NK-92 treated with Interleukin-12 subunit alpha and Interleukin-12 subunit beta, amount 100 ng/mL, for 24 hours (cell line): ENCODE measurements at regions not wholly inside any gene's neighbourhood (a gene's known extent, or its start where the extent isn't known, plus 50 kb on each side); places are given as distances from the start of the nearest gene placed in this dataset.

Source experiments
- DNase-seq: peaks from one replicate; lab custom pipeline; 2025; lab: John Stamatoyannopoulos, UW

DNA sequence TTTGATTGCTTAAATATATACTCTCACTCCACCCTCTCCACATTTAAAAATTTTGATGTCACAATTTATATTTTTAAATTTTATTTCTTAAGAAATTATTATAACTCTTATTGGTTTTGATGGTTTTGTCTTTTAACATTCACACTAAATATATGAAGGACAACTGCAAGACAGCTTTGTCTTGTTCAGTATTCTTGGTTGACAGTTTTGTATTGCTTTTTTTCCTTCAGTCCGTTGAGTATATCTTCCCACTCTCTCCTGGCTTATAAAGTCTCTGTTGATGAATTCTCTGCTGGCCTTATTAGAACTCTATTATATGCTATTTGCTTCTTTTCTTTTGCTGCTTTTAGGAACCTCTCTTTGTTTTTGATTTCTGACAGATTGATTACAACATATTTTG lies 392.2 kb downstream of the C6orf118 start:
- DNase-seq: no peak

DNA sequence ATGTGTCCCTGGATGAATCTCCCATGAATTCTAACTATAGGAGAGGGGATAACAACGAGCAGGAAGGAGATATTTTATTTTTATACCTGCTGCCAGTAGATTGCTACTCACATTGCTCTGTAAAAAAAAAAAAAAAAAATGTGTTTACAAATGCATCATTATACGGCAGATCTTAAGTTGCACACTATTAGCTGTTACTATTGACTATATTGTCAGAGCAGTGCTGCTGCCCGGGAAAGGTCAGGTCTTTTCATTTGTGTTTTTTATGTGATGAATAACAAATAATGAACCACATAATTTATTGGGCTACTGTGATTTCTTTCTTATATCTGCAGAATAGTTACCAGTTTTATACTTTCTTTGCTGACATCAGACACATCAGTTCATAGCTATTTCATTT lies 393.3 kb downstream of the C6orf118 start:
- no peak for DNase-seq

DNA sequence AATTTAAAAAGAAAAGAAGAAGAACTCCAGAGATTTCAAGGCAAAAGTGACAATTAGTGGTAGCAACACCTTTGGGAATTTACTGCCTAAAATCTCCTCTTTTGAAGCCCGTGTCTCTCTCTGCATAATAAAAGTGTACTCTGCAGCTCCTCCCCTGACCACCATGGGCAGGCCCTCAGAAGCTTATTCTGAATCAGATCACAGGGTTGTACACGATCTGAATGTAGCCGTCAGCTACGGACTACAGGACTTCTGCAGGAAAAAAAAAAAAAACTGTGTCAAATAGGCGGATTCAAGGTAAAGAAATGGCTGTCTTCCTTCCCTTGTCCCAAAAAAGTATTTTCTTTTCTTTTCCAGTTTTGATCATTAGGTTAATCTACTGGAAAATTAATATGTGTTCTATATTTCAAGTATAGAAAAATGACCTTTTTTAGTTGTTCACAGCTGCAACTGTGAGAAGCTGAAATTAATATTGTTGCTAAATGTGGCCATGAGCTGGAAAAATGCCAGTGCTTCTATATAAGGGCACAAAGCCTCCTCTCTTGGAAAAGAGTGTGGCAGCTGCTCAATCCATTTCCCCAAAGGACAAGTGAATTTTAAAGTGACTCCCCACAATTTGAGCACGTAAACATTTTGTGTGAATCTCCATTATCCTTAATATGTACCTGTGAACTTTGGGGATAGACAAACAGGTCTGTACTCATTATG lies 397.4 kb downstream of the C6orf118 start:
- DNase-seq: no peak

DNA sequence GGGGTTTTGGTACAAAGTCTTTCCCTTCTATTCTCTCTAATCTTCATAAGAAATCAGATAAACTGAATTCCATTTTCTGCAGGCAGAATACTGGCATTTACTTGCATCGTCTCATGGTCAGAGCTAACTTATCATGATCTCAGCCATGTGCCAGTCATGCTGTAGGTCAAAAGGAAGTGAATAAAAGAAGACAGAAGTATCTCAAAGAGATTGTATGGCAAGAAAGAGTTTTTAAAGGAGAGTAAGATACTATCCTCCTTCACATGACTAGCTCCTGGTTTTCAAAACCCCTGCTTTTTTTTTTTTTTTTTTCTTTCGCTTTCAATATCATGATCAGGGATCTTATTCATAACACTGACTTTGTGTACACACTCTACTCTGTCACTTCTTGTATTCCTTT lies 398.3 kb downstream of the C6orf118 start:
- no peak for DNase-seq

DNA sequence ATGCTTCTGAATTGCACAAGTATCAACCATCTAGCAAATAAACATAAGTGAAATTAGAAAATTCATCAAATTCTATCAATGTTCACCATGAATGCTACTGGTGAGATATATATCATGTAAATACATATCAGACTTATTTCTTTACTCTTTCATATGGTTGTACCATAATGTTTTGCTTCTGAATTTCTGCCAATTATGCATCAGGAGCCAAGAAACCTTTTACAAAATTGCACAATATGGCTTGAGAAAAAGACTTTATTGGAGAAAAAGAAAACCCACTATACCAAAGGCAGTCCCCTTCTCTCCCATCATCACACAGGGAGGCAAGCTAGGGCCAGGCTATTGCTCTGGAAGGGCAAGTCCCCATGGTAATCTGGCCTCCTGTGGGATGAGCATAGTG lies 402.6 kb downstream of the C6orf118 start:
- DNase-seq: no peak

DNA sequence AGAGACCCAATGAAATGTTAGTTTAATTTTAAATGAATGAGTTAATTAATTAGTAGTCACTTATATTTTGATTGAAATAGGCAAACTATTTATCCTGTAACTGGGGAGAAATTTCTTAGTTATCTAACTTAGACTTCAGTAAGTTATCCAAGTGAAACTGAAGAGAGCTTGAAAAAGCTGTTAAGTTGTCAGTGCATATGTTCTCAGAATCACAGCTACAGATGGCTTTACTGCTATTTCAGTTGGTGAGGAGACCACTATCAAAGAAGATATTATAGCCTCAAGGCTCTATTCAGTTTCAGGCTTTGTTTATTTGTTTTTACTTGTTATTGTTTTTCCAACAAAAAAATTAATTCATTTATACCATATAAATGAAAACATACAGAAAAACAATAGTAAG lies 404.1 kb downstream of the C6orf118 start:
- DNase-seq: no peak

DNA sequence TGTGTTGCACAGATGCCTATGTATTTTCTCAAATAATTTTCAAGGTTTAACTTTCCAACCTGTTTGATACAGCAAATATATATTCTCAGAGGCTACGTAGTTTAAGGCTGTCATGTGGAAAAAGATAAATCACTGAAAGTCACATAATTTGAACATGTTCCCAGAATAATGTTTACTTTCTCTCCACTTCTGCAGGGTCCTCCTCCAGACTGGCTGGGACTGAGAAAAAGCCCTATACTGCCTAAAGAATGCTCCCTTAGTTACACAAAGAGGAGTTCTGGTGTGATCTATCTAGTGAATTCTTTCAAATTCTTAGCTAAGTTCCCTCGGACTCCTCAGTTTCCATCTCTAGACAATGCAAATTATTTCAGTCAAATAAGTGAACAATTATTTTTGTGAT lies 411.0 kb downstream of the C6orf118 start:
- DNase-seq: no peak

DNA sequence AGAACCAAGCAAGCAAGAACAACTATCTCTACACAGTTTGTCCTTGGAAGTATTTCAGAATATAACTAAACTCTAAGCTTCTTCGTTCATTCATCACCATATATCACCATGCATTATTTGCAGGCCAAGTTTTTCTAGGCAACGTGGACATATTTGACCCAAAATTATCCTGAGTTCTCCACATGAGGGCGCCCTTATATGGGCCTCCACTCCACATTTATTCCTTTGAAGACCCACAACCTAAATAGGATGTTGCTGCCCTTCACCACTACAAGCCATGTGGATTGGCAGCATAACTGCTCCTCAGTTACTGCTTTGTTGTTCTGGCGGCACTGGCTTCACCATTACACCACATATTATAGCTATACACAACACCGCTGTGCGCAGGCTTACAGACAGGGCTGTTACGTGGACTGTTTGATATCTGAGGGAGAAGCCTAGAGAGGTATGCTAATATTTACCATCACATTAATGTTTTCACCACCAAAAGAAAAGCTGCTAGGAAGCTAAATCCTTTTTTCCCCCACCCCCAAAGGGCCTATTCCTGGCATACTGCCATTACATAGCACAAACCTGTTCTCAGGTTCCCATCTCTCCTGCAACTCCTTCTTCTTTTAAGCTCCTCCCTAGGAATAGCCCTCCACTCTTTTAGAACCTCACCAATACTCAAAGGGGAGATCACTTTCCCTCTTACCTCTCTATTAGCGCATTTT lies 411.7 kb downstream of the C6orf118 start:
- DNase-seq: no peak

DNA sequence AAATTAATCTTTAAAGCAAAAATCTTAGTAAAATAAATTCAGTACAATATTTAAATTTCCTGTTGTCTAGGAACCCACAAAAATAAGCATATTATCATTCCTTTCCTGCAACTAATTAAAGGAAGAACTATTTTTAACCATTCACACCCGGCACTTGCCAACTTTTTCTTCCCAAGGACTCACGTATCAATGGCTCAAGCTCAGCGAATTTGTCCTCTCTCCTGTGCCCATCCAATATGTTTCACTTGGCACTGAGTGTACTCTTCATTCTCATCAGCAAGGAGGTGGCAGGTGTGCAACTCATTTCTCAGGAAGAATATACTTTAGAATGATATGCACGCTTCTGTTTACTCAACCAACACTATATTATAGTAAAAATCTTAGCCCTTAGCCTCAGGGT lies 419.4 kb downstream of the C6orf118 start:
- no peak for DNase-seq

DNA sequence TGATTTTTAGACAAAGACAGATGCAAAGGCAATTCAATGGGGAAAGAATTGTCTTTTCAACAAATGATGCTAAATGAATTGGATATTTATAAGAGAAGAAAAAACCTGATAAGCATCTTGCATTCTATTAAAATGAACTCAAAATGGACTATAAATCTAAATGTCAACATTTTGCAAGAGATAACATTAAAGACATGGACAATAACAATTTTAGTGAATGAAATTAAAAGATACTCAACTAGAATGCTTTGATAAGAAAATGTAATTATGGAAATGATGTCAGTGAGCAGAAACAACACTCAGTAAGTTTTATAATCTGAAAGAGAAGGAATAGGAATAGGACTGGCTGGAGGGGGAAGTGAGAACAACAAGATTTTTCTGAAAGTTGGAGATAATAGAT lies 421.7 kb downstream of the C6orf118 start:
- no peak for DNase-seq

DNA sequence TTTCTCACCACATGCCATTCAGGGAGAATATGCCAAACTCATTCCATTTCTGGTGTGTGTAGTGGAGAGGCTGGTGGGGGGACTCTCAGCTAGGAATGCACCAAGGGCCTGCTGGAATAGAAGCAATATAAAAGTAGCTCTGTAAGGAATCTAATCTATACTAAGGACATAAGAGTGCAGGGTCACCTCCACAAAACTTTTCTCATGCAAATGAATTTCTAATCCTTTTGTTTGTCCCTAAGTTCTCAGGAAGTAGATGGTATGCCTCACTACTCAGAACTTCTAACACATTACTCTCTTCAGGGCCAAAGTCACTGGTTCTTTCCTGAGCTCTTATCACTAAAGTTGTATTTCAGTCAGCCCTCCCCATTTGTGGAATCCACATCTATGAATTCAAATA lies 427.2 kb downstream of the C6orf118 start:
- DNase-seq: no peak

DNA sequence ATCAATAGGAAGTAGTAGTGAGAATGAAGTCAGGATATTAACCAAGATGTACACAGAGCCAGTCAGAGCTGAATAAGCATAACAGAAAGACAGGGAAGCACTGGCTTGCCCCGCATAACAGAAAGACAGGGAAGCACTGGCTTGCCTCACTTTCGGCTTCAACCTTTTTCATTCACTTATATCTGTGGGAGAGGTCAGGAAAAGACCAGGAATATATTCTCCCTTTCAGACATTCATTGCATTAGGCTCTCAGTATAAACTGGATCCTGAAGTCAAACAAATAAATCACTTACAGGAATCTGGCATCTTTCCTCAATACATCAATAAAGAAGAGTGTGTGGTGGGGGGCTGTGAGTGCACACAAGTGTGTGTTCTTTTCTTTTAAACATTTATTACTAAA lies 437.6 kb downstream of the C6orf118 start:
- no peak for DNase-seq

DNA sequence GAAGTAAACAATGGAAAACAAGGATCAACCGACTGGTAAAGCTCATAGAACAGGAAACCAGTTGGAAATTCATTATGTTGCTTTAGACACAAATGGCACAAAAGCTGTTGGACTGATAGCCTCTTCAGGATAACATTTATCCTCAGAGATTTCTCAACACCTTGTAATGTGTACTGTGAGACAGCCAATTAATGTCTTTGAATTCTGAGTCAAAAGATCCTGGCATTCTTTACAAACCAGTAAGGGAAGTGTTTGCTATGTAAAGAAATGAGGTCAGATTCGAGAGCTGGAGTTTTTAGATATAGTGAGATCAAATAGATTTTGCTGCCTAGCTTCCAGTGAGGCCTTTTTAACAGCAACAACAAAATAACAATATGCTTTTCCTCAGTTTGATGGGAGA lies 439.2 kb downstream of the C6orf118 start:
- DNase-seq: no peak

DNA sequence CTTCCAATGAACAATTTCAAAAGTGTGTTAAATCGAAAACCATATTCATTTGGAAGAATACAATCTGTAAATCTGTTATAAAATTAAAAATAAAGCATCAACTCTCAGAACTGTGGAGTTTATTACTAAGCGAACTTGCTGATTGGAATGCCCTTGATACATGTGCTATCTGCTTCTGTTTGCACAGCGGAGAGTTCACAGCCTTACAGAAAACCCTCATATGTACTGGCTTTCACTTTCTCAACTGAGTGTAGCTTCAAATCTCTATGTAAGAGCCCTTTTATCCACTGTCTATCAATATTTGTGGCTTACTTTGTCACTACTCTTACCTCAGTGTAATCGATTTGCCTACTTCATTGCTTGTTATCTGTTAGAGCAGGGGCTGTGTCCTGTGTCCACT lies 447.4 kb downstream of the C6orf118 start:
- no peak for DNase-seq

DNA sequence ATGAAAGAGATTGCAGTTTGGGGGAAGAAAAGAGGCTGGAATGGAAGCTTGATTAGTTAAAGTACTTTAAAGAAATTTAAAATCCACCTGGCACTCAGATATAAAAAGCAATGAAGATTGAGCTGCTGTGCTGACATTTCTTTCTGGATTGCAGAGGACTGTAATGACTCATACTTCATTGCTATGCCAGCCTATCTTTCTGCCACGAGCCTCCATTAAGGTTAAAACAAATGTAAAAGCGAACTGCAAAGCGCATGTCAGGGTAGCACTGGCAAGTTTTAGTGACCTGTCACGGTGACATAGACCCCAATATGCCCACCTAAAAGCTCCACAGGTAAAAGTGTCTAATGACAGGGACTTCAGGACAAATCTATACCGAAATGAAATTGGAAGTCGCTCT lies 449.6 kb downstream of the C6orf118 start:
- no peak for DNase-seq

DNA sequence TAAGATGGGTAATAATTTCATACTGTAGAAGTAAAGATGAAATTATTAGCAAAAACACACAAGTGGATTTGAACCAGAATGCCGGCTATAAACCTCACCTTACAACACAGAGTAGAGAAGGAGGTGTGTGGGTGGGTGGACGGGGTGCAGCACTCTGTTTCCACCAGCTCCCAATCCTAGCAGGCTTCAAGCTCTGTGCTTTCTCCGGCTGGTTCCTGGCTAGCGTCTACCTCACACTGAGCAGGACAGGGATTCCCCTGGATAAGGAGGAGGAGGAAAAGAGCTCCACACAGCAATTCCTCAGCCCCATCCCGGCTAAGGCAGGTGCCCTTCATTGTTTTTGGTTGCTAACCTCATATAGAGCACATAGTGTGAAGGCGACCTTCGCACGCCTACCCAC lies 453.3 kb downstream of the C6orf118 start:
- DNase-seq: no peak

DNA sequence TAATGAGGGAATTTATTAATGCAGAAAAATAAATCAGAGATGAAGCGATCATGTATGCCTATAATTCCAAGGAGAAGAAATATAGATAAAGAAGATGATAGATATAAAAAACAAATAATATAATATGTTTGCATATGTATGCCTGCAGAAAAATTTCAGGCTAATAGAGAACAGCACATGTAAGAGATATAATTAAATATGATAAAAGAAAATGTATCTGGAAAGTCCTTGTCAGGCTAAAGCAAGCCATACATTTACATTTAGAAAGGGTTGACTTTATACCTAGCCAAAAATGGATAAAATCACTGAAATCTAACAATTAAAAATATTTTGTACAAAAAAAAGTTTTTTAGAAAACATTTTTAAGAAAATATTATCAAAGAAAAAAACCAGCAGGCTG lies 454.1 kb downstream of the C6orf118 start:
- DNase-seq: no peak

DNA sequence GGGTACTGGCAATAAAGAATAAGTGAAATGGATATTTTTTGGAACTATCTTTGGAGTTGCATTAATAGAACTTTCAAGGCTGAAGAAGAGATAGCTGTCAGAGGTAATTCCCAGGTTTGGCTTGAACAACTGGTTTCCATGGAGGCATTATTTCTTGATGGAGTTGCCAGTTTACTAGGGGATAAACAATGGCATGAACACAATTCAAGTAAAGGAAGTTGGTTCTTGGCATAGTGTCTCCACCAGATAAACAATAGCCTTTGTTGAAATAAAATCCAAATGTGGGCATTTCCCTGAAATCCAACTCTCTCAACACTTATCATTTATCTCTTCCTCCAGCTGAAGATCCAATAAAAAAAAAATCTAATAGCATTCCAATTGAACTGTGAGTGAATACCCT lies 454.9 kb downstream of the C6orf118 start:
- no peak for DNase-seq

DNA sequence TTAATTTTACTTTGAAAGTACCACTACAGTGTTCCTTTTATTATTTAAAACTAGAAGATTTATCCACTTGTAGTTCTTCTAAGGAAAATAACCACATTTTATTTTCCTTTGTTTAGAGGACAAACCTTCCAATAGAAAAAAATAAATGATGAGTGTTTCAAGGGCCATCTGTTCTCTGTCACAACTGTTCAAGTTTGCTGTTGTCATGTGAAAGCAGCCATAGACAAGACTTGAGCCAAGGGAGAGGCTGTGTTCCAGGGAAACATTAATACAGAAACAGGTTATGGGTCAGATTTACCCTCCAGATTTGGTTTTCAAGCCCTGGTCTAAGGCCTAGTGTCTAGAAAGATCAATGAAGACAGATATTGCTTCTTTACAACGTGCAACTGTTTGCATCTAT lies 463.6 kb downstream of the C6orf118 start:
- DNase-seq: no peak

DNA sequence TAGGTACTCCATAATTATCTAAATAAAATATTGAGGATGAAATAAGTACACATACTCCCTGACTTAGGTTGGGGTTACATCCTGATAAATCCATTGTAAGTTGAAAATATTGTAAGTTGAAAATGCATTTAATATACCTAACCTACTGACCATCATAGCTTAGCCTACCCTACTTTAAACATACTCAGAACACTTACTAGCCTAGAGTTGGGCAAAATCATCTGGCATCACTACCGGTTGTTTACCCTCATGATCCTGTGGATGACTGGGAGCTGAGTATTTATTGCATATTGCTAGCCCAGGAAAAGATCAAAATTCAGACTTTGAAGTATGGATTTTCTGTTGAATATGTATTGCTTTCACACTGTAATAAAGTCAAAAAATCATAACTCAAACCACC lies 467.3 kb downstream of the C6orf118 start:
- DNase-seq: no peak

DNA sequence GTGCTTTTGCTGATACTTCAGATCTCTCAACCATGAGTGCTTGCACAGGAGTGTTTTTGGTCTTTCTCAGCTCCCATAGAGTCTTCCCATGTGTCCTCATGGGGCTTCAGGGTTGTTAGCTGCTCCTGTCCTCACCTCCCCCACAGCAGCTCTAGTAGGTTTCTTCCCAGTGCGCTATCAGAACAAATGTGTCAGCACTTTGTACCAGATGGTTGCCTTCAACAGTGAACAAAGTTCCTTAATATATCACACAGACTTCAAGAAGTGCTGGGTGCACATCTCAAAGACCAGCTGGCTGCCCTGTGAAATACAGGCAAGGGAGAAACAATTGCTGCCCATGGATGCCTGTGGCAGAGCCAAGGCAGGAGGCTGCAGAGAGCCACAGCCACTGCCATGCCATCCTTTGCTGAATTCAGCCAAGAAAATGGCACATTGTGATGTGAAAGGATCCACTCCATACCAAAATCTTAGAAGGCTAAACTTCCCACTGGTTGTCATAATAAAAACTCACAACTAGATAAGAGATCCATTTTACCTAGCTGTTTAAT lies 471.3 kb downstream of the C6orf118 start:
- no peak for DNase-seq

DNA sequence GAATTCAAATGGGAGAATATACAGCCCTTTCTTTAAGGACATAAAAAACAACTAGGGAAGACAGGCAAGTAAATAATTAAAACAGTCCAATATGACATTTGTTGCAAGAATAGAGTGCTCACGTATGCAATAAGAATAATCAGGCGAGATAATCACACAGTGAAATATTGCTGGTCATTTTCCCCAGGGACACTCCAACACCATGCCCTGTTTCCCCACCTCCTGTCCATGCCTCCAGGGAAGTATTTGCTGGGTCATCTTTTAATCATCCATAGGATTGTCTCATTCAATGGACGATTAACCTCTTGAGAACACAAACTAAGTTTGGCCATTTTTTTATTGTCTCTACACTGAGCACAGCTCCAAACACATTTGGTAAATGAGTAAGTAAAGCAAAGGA lies 472.9 kb downstream of the C6orf118 start:
- DNase-seq: no peak

DNA sequence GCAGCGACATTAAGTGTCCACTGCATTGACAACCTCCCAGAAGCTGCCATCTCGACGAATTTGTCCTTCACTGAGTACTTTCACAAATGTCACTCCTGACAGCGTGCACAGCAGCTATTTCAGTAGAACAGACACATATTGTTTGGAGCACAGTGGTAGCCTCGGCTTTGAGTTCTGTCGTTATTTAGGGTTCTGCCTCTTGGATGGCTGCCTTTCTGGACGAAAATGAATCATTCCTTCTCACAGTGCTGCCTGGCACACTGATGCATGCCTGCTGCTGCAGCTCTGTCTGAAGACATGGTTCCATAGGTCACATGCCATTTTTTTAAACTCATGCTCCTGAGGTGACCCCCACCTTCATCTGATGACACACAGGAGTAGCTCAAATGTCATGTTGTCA lies 477.0 kb downstream of the C6orf118 start:
- no peak for DNase-seq

DNA sequence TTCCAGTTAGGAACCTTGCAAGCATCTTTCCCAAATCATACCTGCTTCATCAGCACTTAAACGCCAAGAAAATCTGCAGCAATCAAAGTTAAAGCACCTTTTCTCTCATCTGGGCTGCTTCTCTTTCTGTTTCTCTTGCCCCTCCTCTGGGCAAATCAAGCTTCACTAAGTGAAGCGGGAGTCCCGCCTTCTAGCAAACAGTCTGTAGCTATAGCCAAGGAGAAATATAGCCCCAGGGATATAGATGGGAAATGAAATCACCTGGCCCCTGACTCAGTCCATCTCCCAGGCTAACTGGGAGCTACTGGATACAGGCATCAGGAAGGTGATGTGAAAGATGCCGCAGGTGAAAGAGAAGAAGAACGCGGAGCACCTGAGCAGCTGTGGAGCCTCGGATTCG lies 481.9 kb downstream of the C6orf118 start:
- DNase-seq: no peak
